LNCAP (cell line): ENCODE measurements at regions not wholly inside any gene's neighbourhood (a gene's known extent, or its start where the extent isn't known, plus 50 kb on each side); places are given as distances from the start of the nearest gene placed in this dataset.

ENCODE experiments used
- CTCF ChIP-seq: fragments of 450-650 bp; IDR thresholded peaks from 2 replicates; pipeline ENCODE4 v1.5.1; 2017; ENCODE audit warnings: mild to moderate bottlenecking

- TF ChIP-seq CTCF = no peak
Observed at GRCh38 chr2:204012072-204012653, 75.6 kb downstream of the ICOS start.

- no peak for TF ChIP-seq CTCF
Observed at GRCh38 chr2:204015118-204015843, 78.7 kb downstream of the ICOS start.

GRCh38 chr2:204018717-204019116, 82.2 kb downstream of the ICOS start:
- no peak for TF ChIP-seq CTCF

GRCh38 chr2:204019572-204020501, 83.3 kb downstream of the ICOS start:
- no peak for TF ChIP-seq CTCF

GRCh38 chr2:204021290-204022081, 84.9 kb downstream of the ICOS start:
- no peak for TF ChIP-seq CTCF

GRCh38 chr2:204022550-204022949, 86.0 kb downstream of the ICOS start:
- no peak for TF ChIP-seq CTCF

- no peak for TF ChIP-seq CTCF
Observed at GRCh38 chr2:204023088-204023487, 86.5 kb downstream of the ICOS start.
